ENCODE measurements at regions not wholly inside any gene's neighbourhood (a gene's known extent, or its start where the extent isn't known, plus 50 kb on each side); places are given as distances from the start of the nearest gene placed in this dataset.

DNA sequence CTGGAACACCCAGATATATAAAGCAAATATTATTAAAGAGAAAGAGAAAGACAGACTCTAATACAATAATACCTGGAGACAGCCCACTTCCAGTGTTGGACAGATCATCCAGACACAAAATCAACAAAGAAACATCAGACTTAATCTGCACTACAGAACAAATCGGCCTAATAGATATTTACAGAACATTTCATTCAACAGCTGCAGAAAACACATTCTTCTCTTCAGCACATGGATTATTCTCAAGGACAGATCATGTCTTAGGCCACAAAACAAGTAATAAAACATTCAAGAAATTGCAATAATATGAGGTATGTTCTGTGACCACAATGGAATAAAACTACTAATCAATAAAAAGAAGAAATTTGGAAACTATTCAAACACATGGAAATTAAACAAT lies 398.3 kb upstream of the DUSP10 start:
- no peak for DNase-seq
- TF ChIP-seq GATA1 (IDR thresholded peaks at IDR 0.05; ENCODE audit: low read depth, low read length) = no peak
- TF ChIP-seq POLR2A (IDR thresholded peaks at IDR 0.05; ENCODE audit: low read length) = no peak

DNA sequence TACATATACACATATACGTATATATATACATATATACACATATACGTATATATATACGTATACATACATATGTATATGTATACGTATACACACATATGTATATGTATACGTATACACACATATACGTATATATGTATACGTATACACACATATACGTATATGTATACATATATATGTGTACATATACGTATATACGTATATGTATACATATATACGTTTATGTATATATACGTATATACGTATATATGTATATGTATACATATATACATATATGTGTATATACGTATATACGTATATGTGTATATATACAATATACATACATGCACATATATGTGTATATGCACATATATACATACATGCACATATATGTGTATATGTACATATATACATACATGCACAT lies 396.2 kb upstream of the DUSP10 start:
- no peak for TF ChIP-seq GATA1 (IDR thresholded peaks at IDR 0.05; ENCODE audit: low read depth, low read length)
- TF ChIP-seq POLR2A (IDR thresholded peaks at IDR 0.05; ENCODE audit: low read length) = no peak
- DNase-seq = no peak

DNA sequence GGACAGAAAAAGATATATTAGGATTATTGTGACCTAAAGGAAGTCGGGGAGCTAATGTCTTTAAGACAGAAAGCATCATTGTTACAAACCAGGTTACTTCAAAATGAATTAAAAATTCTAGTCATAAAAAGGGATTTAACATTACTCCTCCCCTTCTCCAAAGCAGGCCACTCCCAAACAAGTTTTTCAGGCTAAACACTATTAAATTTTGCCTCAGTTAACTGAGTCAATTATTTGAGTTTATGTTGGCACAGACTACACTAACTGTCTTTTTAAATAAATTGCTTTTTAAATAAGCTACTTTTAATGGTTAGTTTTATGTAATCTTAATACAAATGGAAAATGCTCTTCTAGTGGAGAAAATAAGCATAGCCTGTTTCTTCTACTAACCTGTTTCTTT lies 395.0 kb upstream of the DUSP10 start:
- no peak for DNase-seq
- TF ChIP-seq GATA1 (IDR thresholded peaks at IDR 0.05; ENCODE audit: low read depth, low read length) = no peak
- no peak for TF ChIP-seq POLR2A (IDR thresholded peaks at IDR 0.05; ENCODE audit: low read length)

DNA sequence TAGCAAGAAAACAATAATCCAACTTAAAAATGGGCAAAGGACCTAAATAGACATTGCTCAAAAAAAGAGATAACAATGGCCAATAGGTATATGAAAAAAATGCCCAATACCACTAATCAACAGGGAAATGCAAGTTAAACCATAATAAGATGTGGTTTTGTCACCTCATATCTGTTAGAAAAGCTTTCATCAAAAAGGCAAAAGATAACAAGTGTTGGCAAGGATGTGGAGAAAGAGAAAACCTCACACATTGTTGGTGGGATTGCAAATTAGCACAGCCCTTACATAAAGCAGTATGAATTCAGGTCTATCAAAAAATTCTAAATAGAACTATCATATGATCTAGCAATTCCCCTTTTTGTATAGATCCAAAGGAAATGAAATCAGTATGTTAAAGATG lies 387.2 kb upstream of the DUSP10 start:
- DNase-seq = no peak
- TF ChIP-seq POLR2A (IDR thresholded peaks at IDR 0.05; ENCODE audit: low read length) = no peak
- TF ChIP-seq GATA1 (IDR thresholded peaks at IDR 0.05; ENCODE audit: low read depth, low read length) = no peak

DNA sequence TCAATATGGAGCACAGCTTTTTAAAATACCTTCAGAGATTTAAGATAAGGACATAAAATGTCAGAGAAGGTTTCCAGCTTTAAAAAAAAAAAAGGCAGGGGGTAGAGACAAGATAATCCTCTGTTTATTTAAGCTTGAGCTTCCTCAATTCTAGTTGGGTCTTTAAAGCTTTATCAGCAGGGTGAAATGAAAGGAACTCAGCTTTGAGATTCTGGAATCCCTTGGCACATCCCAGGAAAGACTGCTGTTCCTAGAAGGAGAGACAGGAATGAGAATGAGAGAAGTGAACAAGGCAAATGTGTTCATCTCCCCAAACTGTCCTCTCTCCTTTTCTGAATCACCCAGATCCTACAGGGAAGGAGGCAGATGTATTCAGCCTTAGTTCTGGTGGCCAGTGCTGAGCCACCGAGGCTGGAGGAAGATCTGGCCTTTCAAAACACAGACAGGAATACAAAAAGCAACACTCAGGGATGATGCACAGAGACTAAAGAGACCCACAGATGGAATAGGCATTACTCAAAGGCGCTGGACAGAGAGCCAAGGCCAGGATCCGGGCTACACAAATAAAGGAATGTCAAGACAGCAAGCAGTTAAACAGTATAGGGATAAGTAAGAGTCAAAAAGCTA lies 385.8 kb upstream of the DUSP10 start:
- TF ChIP-seq GATA1 (IDR thresholded peaks at IDR 0.05; ENCODE audit: low read depth, low read length) (no peak), POLR2A (IDR thresholded peaks at IDR 0.05; ENCODE audit: low read length) (no peak)
- DNase-seq = no peak

DNA sequence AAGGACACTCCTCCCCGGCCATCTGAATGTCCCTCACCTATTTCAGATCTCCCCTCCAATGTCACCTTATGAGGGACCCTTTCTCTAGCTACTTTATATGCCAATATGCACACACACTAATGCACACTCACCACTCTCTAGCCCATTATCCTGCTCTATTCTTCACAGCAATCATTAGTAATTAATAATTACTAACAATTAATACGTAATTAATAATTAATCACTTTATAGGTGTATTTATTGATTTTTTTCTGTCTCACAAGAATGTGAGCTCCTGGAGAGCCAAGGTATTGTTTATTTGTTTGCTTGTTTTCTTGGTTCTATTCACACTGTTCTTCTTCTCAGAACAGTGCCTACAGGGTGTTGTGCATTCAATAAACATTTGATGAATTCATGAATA lies 385.2 kb upstream of the DUSP10 start:
- TF ChIP-seq POLR2A (IDR thresholded peaks at IDR 0.05; ENCODE audit: low read length) (no peak), GATA1 (IDR thresholded peaks at IDR 0.05; ENCODE audit: low read depth, low read length) (no peak)
- no peak for DNase-seq

DNA sequence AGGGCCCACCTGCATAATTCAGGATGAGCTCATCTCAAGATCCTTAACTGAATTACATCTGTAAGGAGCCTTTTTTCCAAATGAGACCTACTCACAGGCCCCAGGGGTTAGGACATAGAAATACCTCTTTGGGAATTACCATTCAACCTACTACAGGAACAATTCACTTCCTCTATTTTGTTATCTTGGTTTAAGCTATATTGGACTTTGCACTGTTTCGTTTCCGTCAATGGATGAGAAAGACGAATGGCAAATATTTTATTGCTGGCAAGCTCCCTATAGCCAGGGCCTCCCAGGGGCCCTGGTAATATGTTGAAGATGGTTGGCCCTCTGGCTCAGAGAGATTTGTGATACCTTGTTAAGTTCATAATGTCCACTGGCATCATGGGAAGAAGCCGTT lies 384.2 kb upstream of the DUSP10 start:
- no peak for DNase-seq
- TF ChIP-seq POLR2A (IDR thresholded peaks at IDR 0.05; ENCODE audit: low read length) (no peak), GATA1 (IDR thresholded peaks at IDR 0.05; ENCODE audit: low read depth, low read length) (no peak)

DNA sequence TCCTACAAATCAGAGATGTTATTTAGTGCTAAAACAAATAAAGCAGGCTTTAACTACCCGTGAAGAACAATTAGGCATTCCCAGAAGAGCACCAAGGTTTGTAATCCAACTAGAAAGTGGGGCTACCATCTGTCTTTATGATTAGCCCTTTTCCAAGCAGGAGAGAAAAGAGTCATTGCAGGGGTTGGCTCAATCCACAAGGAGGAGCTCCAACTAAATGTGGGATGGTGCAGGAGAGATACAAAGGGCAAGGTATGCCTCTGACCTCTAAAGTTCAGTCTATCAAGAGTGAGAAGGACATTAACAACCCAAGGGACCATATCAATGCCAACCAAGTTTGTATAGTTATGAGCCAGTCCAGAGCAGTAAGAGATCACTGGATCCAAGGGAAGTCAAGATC lies 382.7 kb upstream of the DUSP10 start:
- no peak for TF ChIP-seq POLR2A (IDR thresholded peaks at IDR 0.05; ENCODE audit: low read length)
- no peak for TF ChIP-seq GATA1 (IDR thresholded peaks at IDR 0.05; ENCODE audit: low read depth, low read length)
- DNase-seq = peak in 1 of 2 experiments; percentile 10

DNA sequence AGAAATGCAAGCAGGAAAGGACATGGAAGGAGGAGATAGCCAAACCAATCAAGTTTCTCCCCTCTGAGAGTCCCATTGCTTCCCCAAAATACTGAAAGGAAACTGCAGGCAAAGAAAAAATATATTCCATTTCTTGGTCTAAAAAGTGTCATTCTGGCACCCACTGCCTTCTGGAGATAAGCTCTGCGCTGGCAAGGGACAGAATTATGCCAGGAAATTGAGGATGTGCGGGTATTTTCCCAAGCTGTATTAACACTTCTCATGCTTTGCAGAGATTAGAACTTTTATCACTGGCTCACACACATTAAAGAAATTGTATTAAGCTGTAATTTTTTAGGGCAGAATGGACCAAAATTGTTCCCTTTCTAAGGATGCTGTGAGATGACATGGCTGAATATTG lies 381.2 kb upstream of the DUSP10 start:
- DNase-seq = no peak
- TF ChIP-seq GATA1 (IDR thresholded peaks at IDR 0.05; ENCODE audit: low read depth, low read length) = no peak
- no peak for TF ChIP-seq POLR2A (IDR thresholded peaks at IDR 0.05; ENCODE audit: low read length)

DNA sequence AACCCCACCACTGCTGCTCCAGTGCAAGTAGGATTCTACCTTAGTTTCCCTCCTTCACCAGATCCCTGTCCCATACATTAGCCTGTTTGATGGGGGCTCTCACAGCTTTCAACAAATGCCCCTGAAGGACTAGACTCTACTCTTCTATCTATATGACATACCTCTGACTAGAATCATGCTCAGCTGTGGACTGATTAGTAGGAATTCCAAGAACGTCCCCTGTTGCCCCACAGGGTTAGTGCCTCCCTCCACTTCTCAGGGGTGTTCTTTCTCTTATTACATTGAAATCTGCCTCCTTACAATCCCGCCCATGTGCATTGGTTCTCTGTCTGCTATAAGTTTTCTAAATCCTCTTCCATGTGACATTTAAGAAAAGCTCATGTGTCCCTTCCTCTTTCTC lies 375.9 kb upstream of the DUSP10 start:
- no peak for DNase-seq
- no peak for TF ChIP-seq GATA1 (IDR thresholded peaks at IDR 0.05; ENCODE audit: low read depth, low read length)
- no peak for TF ChIP-seq POLR2A (IDR thresholded peaks at IDR 0.05; ENCODE audit: low read length)

DNA sequence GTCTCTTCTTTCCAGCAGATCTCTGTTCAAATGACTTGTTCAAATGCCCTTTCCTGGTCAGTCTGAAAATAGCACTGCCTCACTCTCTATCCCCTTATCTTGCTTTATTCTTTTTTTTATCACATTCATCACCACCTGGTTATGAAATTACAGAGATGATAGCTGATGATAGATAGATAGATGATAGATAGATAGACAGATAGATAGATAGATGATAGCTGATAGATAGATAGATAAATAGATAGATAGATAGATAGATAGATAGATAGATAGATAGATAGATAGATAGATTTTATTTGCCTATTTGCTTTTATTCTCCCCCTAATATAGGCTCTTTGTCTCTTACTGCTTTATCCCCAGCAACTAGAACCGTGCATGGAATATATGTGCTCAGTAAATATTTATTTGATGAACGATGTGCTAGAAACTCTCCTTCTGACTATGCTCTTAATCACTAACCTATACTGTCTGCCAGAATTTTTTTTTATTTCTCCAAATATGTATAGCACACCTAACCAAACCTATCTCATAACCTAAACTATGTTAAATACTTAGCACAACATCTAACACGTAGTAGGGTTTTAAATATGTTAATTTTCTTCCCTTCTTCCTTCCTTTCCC lies 372.8 kb upstream of the DUSP10 start:
- no peak for DNase-seq
- no peak for TF ChIP-seq GATA1 (IDR thresholded peaks at IDR 0.05; ENCODE audit: low read depth, low read length)
- no peak for TF ChIP-seq POLR2A (IDR thresholded peaks at IDR 0.05; ENCODE audit: low read length)

DNA sequence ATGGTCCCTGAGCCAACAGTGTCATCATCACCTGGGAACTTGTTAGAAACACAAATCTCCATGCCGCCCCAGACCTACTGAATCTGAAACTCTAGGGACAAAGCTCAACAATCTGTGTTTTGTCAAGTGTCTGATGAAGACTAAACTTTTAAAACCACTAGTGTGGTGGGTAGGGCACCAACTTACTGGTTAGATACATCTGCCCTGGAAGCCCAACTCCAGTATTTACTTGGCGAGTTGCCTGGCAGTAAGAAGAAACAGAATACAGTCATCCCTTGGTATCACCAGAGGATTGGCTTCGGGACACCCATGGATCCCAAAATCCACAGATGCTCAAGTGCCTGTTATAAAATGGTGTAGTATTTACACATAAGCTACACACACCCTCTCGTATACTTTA lies 367.9 kb upstream of the DUSP10 start:
- TF ChIP-seq POLR2A (IDR thresholded peaks at IDR 0.05; ENCODE audit: low read length) (no peak), GATA1 (IDR thresholded peaks at IDR 0.05; ENCODE audit: low read depth, low read length) (no peak)
- no peak for DNase-seq

DNA sequence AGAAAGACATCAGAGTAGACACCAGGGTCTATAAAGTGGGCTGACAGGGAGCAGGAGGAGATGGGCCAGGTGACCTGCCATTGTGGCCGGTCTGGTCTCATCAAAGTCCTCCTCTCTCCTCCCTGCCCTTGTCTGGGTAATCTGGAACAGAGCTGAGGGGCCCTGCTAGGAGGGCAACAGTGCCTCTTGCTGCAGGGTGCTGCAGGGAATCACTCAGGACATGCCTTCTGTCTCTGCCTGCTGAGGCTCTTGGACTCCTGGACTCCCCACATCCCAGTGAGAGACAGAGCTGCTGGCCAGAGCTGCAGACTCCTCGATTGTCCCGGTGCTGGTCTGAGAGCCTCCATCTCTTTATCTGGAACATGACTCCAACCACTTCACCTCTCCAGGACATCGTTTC lies 366.1 kb upstream of the DUSP10 start:
- no peak for DNase-seq
- TF ChIP-seq GATA1 (IDR thresholded peaks at IDR 0.05; ENCODE audit: low read depth, low read length) (no peak), POLR2A (IDR thresholded peaks at IDR 0.05; ENCODE audit: low read length) (no peak)

DNA sequence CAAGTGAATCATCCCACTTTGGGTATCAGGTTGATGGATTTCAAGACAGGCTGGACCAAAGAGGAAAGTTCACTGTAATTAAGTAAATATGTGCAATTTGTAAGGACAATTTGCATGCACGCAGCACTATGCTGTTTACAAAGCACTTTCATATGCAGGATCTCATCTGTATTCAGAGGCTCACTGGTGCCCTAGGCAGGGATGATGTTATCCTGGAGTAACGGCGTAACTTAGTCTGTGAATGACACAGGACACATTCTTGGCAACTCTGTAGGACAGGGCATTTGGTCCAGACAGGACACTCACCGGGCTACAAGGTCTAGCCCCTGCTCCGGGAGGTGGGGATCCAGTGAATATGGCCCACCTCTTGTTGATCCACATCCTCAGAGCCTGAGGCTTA lies 365.4 kb upstream of the DUSP10 start:
- DNase-seq = no peak
- TF ChIP-seq GATA1 (IDR thresholded peaks at IDR 0.05; ENCODE audit: low read depth, low read length) = no peak
- no peak for TF ChIP-seq POLR2A (IDR thresholded peaks at IDR 0.05; ENCODE audit: low read length)

DNA sequence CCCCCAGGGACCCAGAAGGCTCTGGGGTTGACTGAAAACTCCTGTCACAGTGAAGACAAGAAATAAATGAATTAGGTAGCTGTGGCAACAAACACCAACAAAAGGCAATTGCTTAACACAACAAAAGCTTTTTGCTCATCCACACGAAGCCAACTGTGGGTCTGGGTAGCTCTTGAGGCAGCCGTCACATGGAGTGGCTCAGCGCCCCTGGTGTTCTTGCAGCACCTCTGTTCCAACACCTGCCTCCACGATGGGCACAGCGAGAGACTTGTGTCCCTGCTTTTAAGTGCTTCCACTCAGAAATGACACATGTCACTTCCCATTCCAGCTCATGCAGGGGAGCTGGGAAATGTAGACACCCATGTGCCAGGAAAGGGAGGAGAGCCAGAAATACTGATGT lies 364.5 kb upstream of the DUSP10 start:
- no peak for TF ChIP-seq GATA1 (IDR thresholded peaks at IDR 0.05; ENCODE audit: low read depth, low read length)
- no peak for TF ChIP-seq POLR2A (IDR thresholded peaks at IDR 0.05; ENCODE audit: low read length)
- DNase-seq = no peak
